Eye (tissue), 1 donor: ENCODE measurements at regions not wholly inside any gene's neighbourhood (a gene's known extent, or its start where the extent isn't known, plus 50 kb on each side); places are given as distances from the start of the nearest gene placed in this dataset.
"Not testable (repeated sequence)": the region's sequence is repeated elsewhere in the genome, so short reads cannot be mapped to it uniquely, and the experiment has no call there.

ENCODE experiments used
- DNase-seq: peaks from one replicate; pipeline ENCODE4 v3.0.0-alpha.2; 2015

- DNase-seq = no peak
Observed at GRCh38 chr6:69466979-69467570, 329.7 kb downstream of the LMBRD1 start.

GRCh38 chr6:69465866-69466265, 330.9 kb downstream of the LMBRD1 start:
- DNase-seq = no peak

DNA sequence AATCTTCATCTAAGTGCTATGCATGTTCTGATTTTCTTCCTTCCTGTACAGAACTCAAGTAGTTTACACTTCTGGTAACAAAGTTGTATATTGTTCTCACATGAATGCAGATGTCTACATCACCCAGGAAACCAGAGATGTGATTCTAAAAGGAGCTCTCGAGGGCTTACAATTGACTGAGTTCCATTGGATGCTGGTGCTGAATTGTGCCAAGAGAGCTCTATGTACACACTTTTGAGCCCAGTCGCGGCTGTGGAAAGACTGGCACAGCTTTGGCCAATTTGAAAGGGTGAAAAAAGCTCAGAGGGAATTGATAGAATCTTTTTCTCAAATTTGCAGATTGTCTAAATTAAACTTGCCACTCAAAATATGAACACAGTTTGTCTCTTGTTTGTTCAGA, 340.7 kb downstream of the LMBRD1 start:
- DNase-seq = no peak

GRCh38 chr6:69454619-69455018, 342.2 kb downstream of the LMBRD1 start:
- not testable (repeated sequence) for DNase-seq

DNA sequence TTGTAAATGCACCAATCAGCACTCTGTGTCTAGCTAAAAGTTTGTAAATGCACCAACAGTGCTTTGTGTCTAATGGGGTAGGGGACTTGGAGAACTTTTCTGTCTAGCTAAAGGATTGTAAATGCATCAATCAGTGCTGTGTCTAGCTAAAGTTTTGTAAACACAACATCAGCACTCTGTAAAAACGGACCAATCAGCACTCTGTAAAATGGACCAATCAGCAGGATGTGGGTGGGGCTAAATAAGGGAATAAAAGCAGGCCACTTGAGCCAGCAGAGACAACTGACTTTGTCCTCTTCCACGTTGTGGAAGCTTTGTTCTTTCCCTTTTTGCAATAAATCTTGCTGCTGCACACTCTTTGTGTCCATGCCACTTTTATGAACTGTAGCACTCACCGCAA, 346.3 kb downstream of the LMBRD1 start:
- not testable (repeated sequence) for DNase-seq

DNA sequence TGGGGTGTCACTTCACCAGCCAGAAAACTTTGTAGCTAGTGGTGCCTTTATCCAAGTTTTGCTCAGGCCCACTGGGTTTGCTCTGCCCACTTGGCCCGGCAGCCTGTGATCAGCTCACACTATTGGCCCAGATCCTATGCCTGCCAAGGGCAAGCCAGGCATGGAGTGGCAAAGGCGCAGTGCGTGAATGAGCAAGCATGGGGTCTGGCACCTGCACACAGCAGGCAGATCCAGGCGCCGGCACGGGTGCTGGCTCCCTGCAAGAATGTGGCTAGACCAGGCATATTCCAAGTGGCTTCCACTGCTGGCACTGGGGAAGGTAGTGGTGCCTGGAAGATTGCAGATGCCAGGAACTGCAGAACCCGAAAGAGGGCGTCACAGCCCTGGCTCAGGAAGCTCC, 346.9 kb downstream of the LMBRD1 start:
- DNase-seq = no peak
